Omental fat pad (tissue), 3 donors: ENCODE measurements at regions not wholly inside any gene's neighbourhood (a gene's known extent, or its start where the extent isn't known, plus 50 kb on each side); places are given as distances from the start of the nearest gene placed in this dataset.

Source experiments
- ATAC-seq: fragments of 150-250 bp; one replicate; pipeline ENCODE4 v1.9.1; 2016; ENCODE audit warnings: mild to moderate bottlenecking, moderate library complexity; ENCODE audit not compliant: low FRiP score
- DNase-seq: peaks from one replicate; pipeline ENCODE4 v3.0.0-alpha.2; 2019; ENCODE audit warnings: low spot score
- TF ChIP-seq, protein P1 (sequence below), 3 donors: fragments of 450-650 bp; IDR thresholded peaks; one replicate each; pipeline ENCODE4 v1.5.1; 2016 to 2017; ENCODE audit warnings: antibody characterized with exemption in 3 of 3, mild to moderate bottlenecking in 3 of 3, moderate library complexity in 2 of 3

DNA sequence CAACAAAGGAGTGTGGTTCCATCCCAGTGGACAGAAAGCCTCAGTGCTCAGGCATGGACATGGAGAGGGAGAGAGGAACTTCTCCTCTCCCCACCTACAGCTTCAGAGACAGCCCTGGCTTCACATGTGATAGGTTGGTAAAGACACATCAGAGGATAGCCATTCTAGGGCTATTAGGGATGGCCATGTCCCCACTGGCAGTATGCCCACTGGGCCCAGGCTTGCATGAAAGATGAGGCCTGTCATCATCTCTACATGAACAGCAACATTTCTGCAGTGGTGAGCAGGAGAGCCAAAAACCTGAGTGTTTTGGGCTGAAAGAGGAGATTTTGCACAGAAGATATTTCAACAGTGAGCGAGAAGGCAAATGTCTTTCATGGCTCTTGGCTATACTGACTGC lies 517.2 kb downstream of the NR4A2 start:
- DNase-seq: no peak
- TF ChIP-seq, protein P1, sequence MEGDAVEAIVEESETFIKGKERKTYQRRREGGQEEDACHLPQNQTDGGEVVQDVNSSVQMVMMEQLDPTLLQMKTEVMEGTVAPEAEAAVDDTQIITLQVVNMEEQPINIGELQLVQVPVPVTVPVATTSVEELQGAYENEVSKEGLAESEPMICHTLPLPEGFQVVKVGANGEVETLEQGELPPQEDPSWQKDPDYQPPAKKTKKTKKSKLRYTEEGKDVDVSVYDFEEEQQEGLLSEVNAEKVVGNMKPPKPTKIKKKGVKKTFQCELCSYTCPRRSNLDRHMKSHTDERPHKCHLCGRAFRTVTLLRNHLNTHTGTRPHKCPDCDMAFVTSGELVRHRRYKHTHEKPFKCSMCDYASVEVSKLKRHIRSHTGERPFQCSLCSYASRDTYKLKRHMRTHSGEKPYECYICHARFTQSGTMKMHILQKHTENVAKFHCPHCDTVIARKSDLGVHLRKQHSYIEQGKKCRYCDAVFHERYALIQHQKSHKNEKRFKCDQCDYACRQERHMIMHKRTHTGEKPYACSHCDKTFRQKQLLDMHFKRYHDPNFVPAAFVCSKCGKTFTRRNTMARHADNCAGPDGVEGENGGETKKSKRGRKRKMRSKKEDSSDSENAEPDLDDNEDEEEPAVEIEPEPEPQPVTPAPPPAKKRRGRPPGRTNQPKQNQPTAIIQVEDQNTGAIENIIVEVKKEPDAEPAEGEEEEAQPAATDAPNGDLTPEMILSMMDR (IDR thresholded peaks at IDR 0.05): no peak
- no peak for ATAC-seq

DNA sequence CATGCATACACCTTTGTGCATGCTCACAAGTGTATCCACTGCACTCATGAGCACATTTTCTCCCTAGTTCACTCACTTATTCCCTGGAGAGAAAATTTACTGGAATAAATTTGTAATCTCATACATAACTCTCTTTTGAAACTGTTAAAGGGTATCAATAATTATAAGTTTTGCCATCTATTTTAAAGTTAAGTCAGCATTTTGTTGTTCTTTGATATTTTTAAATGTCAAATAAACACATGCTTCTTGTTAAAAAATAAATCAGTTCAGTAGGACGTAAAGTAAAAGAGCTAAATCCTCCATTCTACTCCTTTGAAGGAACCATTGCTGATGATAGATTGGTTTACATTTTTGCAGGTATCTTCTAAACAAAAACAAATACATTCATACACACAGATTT lies 522.1 kb downstream of the NR4A2 start:
- ATAC-seq: no peak
- DNase-seq: no peak
- TF ChIP-seq, protein P1 (IDR thresholded peaks at IDR 0.05): no peak

DNA sequence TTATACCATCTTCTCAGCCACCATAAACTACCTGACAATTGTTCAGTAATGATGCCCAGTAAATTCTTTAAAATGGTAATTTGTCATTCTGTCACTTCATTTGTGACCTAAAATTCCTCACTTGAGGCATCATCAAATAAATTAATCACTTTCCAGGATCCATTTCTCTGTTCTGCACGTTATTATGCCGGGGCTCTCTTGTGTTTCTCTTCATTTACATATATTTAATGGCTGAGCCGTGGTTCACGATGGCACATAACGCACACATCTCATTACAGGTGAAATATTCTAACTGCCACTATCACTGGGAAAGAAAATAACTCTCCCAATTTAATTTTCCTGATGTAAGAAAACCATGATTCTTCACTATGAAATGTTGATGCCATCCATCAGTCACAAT lies 529.6 kb downstream of the NR4A2 start:
- ATAC-seq: no peak
- TF ChIP-seq, protein P1 (IDR thresholded peaks at IDR 0.05): no peak
- no peak for DNase-seq

DNA sequence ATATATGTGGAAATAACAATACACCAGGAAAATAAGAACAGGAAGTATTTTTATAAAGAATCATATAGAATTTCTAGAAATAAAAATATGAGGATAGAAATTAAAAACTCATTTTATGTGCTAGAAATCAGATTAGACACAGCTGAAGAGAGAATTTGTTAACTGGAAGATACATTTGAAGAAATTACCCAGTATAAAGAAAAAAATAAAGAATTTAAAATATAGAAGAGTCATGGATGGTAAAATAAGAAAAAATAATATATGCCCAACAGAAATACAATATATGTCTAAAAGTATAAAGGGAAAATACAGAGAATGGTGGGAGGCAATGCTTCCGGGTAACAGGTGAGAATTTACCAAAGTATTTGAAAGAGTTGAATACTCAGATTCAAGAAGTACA lies 539.9 kb downstream of the NR4A2 start:
- ATAC-seq (no peak), DNase-seq (no peak)
- TF ChIP-seq, protein P1 (IDR thresholded peaks at IDR 0.05): no peak

DNA sequence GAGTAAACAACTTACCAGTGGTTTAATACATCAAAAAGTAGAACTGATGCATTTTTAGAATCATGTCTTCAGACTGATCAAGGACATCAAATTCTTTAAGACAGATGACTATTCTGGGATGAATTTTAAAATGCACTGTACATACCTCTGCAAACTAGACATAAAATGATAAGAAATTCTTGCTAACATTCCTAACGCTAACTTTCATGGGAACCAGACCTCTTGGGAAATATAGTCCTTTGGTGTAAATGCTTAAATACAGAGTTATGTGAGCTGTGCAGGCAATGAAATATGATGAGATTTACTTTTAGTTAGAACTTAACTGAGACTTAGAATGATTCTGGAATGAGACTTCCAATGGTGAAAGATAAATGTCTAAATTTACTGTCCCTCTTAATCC lies 562.0 kb downstream of the NR4A2 start:
- DNase-seq (no peak), ATAC-seq (no peak)
- TF ChIP-seq, protein P1 (IDR thresholded peaks at IDR 0.05): no peak

DNA sequence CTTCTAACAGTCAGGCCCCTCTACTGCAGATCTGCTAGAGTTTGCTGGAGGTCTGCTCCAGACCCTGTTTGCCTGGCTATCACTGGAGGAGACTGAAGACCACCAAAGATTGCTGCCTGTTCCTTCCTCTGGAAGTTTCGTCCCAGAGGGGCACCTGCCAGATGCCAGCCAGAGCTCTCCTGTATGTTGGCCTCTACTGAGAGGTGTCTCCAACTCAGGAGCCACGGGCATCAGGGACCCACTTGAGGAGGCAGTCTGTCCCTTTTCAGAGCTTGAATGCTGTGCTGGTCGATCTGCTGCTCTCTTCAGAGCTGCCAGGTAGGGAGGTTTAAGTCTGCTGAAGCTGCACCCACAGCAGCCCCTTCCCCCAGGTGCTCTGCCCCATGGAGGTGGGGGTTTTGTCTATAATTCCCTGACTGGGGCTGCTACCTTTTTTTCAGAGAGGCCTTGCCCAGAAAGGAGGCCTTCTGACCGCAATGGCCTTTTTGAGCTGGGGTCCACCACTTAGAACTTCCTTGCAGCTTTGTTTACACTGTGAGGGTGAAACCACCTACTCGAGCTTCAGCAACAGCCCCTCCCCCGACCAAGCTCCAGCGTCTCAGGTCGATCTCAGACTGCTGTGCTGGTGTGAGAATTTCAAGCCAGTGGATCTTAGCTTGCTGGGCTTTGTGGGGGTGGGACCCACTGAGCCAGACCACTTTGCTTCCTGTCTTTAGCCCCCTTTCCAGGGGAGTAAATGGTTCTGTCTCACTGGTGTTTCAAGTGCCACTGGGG lies 566.0 kb downstream of the NR4A2 start:
- no peak for ATAC-seq
- no peak for DNase-seq
- TF ChIP-seq, protein P1 (IDR thresholded peaks at IDR 0.05): no peak

DNA sequence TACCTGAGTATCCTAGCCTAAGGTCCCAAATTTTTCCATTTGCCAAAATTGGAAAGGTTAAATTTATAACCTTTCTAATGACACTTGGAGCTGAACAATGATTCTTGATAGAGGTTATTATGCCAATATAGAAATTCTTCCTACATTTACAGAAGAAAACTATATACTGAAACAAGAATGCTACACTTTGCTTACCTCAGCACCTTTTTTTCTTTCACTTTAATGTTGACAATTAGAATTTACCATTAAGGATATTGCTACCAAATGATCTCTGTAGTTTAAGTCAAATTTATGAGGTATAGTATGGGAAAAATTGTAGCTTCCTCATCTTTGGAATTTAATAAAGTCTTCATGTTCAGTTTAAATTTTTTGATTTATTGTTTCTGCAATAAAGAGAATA lies 577.0 kb downstream of the NR4A2 start:
- ATAC-seq (no peak), DNase-seq (no peak)
- TF ChIP-seq, protein P1 (IDR thresholded peaks at IDR 0.05): no peak
